GM18858 (cell line): ENCODE measurements at regions not wholly inside any gene's neighbourhood (a gene's known extent, or its start where the extent isn't known, plus 50 kb on each side); places are given as distances from the start of the nearest gene placed in this dataset.

ENCODE experiments used
- ATAC-seq: cut with Tn5 transposase; IDR thresholded peaks from one replicate; pipeline ENCODE4 v1.9.1; 2021; ENCODE audit not compliant: unreplicated experiment

GRCh38 chr2:43039376-43040080 is 186.9 kb downstream of the ZFP36L2 start:
- no peak for ATAC-seq

GRCh38 chr2:43038696-43039094 is 187.7 kb downstream of the ZFP36L2 start:
- no peak for ATAC-seq

GRCh38 chr2:43038034-43038695 is 188.2 kb downstream of the ZFP36L2 start:
- ATAC-seq = no peak

DNA sequence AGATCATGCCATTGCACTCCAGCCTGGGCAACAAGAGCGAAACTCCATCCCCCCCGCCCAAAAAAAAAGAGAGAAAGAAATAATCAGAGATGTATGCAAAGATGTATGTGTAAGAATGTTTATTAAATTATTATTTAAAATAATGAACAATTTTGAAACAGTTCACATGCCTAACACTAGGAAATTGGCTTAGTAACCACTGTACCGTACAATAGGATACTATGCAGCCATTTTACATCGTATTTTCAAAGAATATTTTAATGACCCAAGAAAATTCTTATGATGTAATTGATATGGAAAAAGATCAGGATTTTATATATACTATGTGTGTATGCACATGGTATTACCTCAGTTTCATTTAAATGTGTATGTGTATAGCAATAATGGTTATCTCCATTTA is 190.5 kb downstream of the ZFP36L2 start:
- ATAC-seq = no peak

- no peak for ATAC-seq
Observed at GRCh38 chr2:43034921-43035320, 191.5 kb downstream of the ZFP36L2 start.

DNA sequence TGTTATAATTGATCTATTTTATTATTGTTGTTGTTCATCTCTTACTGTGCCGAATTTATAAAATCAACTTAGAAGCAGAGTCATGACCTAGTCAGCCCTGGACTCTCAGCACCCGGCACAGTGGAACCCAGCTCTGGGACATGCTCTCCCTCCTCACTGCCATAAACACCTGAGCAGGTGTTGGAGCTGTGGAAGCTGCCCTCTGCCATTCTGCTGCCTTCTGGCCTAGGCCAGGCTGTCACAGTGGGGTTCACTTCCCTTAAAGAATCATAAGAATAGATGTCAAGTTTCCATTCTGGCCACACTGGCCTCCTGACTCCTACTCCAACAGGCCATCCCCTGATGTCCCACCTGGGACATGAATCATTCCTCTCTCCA is 192.2 kb downstream of the ZFP36L2 start:
- no peak for ATAC-seq

- no peak for ATAC-seq
Observed at GRCh38 chr2:43033466-43034241, 192.8 kb downstream of the ZFP36L2 start.

DNA sequence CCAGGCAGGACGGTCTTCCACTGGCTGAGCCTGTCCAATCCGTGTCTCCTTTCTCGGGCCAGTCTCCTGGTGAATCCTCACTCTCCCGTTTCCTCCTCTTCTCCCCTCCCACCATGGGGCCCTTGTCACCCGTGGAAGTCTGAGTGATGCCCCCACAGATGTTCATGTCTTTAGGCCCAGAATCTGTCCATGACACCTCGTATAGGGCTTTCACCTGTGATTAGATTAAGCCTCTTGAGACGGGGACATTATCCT is 193.5 kb downstream of the ZFP36L2 start:
- ATAC-seq = no peak

GRCh38 chr2:43032213-43033015 is 194.0 kb downstream of the ZFP36L2 start:
- no peak for ATAC-seq

- ATAC-seq = no peak
Observed at GRCh38 chr2:43031471-43032212, 194.8 kb downstream of the ZFP36L2 start.

DNA sequence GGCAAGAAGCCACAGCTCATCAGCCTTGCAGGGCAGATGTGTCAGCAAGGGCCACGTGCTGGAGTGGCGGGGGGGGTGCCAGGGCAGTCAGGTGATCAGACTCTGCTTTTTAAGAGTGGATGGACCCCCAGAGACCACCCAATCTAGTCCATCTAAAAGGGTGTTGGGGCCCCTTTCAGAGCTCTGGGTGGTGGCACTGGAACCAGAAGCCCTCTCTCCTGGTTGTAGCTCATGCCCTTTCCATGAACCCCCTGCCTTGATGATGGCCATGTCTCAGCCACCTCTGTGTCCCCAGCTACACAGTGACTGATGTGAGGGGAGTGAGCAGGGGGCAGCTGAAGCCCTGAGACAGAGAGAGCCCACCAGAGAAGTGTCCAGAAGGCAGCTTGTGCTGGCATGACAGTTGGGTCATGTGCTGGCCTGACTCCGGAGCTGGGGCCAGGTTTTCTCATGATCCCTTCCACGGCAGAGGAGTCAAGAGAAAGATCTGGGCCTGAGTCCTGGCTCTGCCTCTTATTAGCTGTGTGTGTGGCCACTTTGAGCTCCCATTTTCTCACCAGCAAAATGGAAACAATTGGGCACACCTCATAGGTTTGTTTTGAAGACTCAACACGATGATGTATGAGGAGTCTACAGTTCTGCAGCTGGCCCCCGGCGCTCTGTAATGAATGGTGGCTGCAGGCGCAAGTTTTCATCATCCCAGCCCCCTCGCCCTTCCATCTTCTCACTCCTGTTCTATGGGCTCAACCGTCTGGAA is 195.7 kb downstream of the ZFP36L2 start:
- ATAC-seq = no peak

DNA sequence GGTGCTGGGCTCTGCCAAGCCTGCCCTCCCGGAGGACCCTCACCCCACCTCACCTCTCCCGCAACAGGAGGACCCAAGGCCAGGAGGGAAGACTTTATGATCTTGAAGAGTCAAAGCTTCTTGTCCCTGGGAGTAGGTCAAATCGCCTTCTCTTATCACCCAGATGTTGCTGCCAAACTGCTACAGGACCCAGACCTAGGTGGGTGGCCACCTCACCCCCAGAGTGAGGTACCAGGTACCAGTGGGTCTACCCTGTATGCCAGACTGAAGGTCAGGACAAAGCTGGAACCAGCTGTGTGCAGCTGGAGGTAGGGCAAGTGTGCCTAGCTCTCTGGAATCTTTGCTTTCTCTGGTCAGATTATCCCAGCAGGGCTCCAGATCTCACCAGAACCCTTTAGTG is 197.2 kb downstream of the ZFP36L2 start:
- no peak for ATAC-seq

- ATAC-seq = no peak
Observed at GRCh38 chr2:43028188-43028587, 198.2 kb downstream of the ZFP36L2 start.

DNA sequence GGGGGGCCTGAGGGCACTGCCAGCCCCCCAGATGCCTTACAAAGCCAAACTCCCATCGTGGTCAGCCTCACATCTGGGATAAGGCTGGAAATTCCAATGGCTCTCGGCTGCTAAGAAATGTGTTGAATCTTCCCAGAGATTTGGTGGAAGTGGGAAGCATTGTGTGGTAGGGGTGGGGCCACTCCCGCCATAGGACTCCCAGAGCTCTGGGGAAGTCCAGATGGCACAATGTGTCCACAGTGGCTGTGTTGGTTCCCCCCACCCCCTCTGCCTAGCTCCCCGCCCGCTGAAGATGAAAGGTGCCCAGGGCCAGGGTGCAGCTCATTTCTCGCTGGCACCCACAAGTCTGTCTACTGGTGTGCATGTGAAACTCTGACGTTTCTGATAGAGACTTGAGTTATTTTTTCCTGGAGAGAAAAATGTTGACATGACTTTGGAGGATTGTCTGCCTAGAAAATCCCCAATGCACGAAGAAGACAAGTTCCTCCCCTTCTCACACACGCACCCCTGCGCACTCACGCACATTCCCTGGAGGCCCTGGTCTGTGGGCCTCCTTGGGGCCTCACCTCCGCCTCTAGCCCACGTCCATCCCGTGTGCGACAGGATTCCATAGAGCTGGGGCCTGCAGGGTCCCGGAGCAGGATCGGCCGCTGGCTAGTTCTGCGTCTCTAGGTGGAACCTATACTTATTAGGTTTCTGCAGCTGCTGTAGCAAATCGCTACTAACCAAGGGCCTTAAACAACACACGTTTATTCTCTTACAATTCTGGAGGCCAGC is 199.1 kb downstream of the ZFP36L2 start:
- ATAC-seq = no peak

GRCh38 chr2:43026426-43027096 is 199.8 kb downstream of the ZFP36L2 start:
- no peak for ATAC-seq

- ATAC-seq = no peak
Observed at GRCh38 chr2:43025709-43026295, 200.6 kb downstream of the ZFP36L2 start.

DNA sequence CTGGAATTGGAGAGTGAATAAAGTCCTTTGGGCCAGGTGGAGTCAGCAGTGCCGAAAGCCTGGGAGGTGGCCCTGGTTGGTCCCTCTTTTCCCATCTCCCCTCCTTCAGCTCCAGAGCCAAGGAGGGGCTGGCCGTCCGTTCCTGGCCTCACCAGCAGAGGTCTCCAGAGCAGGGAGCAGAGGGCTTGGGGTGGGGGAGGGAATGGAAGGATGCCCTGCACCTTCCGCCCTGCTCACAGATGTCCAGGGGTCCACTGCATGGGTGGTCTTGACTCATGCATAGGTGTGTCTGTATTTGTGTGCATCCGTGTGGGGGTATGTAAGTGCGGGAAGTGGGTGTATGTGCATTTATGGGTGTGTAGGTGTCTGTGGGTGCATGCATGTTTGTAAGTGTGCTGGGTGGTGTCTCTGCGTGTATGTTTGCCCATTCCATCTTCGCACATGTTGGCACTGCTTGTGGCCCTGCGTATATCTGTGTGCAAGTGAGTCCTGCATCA is 201.8 kb downstream of the ZFP36L2 start:
- ATAC-seq = no peak

GRCh38 chr2:43023791-43024514 is 202.5 kb downstream of the ZFP36L2 start:
- ATAC-seq = no peak
